ENCODE measurements at regions not wholly inside any gene's neighbourhood (a gene's known extent, or its start where the extent isn't known, plus 50 kb on each side); places are given as distances from the start of the nearest gene placed in this dataset.

GRCh38 chr9:83132768-83133167, 69.8 kb upstream of the RASEF start:
- no peaks in the 10 kb centered on the region for H3K4me1 Mint-ChIP-seq
- no peak overlapping the region for H3K27ac Mint-ChIP-seq
- DNase-seq: no peak
- no peak overlapping the region for H3K9ac ChIP-seq (ENCODE audit: insufficient read depth, low read length, poor library complexity, severe bottlenecking)
- no peaks in the 10 kb centered on the region for H3K36me3 ChIP-seq (replicated peaks in 1 of 2; ENCODE audit: control insufficient read depth in 1 of 2, insufficient read depth in 2 of 2, low read length in 2 of 2)
- no peaks in the 10 kb centered on the region for H3K27me3 ChIP-seq (ENCODE audit: control insufficient read depth in 2 of 2, insufficient read depth in 2 of 2, low read length in 2 of 2)
- no peak overlapping the region for H3K27ac ChIP-seq (ENCODE audit: low read depth in 1 of 2, low read length in 2 of 2)
- H3K79me2 ChIP-seq (ENCODE audit: insufficient read depth, low read length): no peaks in the 10 kb centered on the region
- WGBS (ENCODE audit: insufficient coverage): no CpG with 5 or more reads among the region's 1 CpG
- H3K27me3 Mint-ChIP-seq (ENCODE audit: low read depth in 3 of 3): peaks cover 0 to 2% (median 0%) of the 10 kb centered on the region in 3 donors
- H3K36me3 Mint-ChIP-seq: no peaks in the 10 kb centered on the region
- intact Hi-C loops (cut with micrococcal nuclease): no loop called here
- H3K9me3 ChIP-seq (replicated peaks in 1 of 2; ENCODE audit: control insufficient read depth in 1 of 2, insufficient read depth in 1 of 2, low read length in 2 of 2): peaks cover 4 to 9% of the 10 kb centered on the region in 2 donors
- no peaks in the 10 kb centered on the region for H3K4me1 ChIP-seq (ENCODE audit: control insufficient read depth in 1 of 2, insufficient read depth in 2 of 2, low read length in 2 of 2)
- no peak overlapping the region for H3K4me3 ChIP-seq (replicated peaks in 1 of 3; ENCODE audit: low read depth in 2 of 3, low read length in 3 of 3)
- no peaks in the 10 kb centered on the region for H4K20me1 ChIP-seq (ENCODE audit: insufficient read depth, low read length)
- peaks cover 6 to 14% (median 8%) of the 10 kb centered on the region in 7 donors for H3K9me3 Mint-ChIP-seq
- H3K4me2 ChIP-seq (replicated peaks; ENCODE audit: extremely low read depth, low read length, poor library complexity, severe bottlenecking): no peak overlapping the region
- no peak overlapping the region for H2AFZ ChIP-seq (ENCODE audit: insufficient read depth, low read depth, low read length, poor library complexity, severe bottlenecking)
- H3K4me3 Mint-ChIP-seq: no peak overlapping the region
- TF ChIP-seq CTCF (IDR thresholded peaks at IDR 0.05): no peak

GRCh38 chr9:83130541-83130940, 67.6 kb upstream of the RASEF start:
- WGBS (ENCODE audit: insufficient coverage): 92% methylated on average over 2 of the region's 2 CpGs
- H3K27me3 Mint-ChIP-seq (ENCODE audit: low read depth in 3 of 3): peaks cover 0 to 2% (median 0%) of the 10 kb centered on the region in 3 donors
- intact Hi-C loops (cut with micrococcal nuclease): no loop called here
- H3K27ac Mint-ChIP-seq: no peak overlapping the region
- Histone ChIP-seq H3K27ac (ENCODE audit: low read depth in 1 of 2, low read length in 2 of 2) (no peak overlapping the region), H3K36me3 (replicated peaks in 1 of 2; ENCODE audit: control insufficient read depth in 1 of 2, insufficient read depth in 2 of 2, low read length in 2 of 2) (no peaks in the 10 kb centered on the region), H3K79me2 (ENCODE audit: insufficient read depth, low read length) (no peaks in the 10 kb centered on the region), H3K27me3 (ENCODE audit: control insufficient read depth in 2 of 2, insufficient read depth in 2 of 2, low read length in 2 of 2) (no peaks in the 10 kb centered on the region), H2AFZ (ENCODE audit: insufficient read depth, low read depth, low read length, poor library complexity, severe bottlenecking) (no peak overlapping the region), H4K20me1 (ENCODE audit: insufficient read depth, low read length) (no peaks in the 10 kb centered on the region), H3K4me2 (replicated peaks; ENCODE audit: extremely low read depth, low read length, poor library complexity, severe bottlenecking) (no peak overlapping the region), H3K4me3 (replicated peaks in 1 of 3; ENCODE audit: low read depth in 2 of 3, low read length in 3 of 3) (no peak overlapping the region), H3K9me3 (replicated peaks in 1 of 2; ENCODE audit: control insufficient read depth in 1 of 2, insufficient read depth in 1 of 2, low read length in 2 of 2) (peaks cover 4 to 9% of the 10 kb centered on the region in 2 donors), H3K9ac (ENCODE audit: insufficient read depth, low read length, poor library complexity, severe bottlenecking) (no peak overlapping the region), H3K4me1 (ENCODE audit: control insufficient read depth in 1 of 2, insufficient read depth in 2 of 2, low read length in 2 of 2) (no peaks in the 10 kb centered on the region)
- H3K4me1 Mint-ChIP-seq: no peaks in the 10 kb centered on the region
- no peak overlapping the region for H3K4me3 Mint-ChIP-seq
- no peak for DNase-seq
- TF ChIP-seq CTCF (IDR thresholded peaks at IDR 0.05): no peak
- H3K9me3 Mint-ChIP-seq: peaks cover 6 to 14% (median 9%) of the 10 kb centered on the region in 7 donors
- H3K36me3 Mint-ChIP-seq: no peaks in the 10 kb centered on the region

All from CD14-positive monocyte (primary cell).